Hepatocyte (in vitro differentiated cells): ENCODE measurements at regions not wholly inside any gene's neighbourhood (a gene's known extent, or its start where the extent isn't known, plus 50 kb on each side); places are given as distances from the start of the nearest gene placed in this dataset.

Experiments used
- EZH2phosphoT487 ChIP-seq: fragments of 200-600 bp; sonication (generic); IDR thresholded peaks from one replicate; pipeline ENCODE4 v1.6.1; 2018; ENCODE audit warnings: antibody characterized with exemption, mild to moderate bottlenecking, low read depth, moderate library complexity; ENCODE audit not compliant: unreplicated experiment, severe bottlenecking
- TF ChIP-seq, protein P1 (sequence below): fragments of 200-600 bp; sonication (generic); IDR thresholded peaks from 2 replicates; pipeline ENCODE4 v1.5.1; 2016; ENCODE audit warnings: antibody characterized with exemption, mild to moderate bottlenecking; ENCODE audit not compliant: poor library complexity

DNA sequence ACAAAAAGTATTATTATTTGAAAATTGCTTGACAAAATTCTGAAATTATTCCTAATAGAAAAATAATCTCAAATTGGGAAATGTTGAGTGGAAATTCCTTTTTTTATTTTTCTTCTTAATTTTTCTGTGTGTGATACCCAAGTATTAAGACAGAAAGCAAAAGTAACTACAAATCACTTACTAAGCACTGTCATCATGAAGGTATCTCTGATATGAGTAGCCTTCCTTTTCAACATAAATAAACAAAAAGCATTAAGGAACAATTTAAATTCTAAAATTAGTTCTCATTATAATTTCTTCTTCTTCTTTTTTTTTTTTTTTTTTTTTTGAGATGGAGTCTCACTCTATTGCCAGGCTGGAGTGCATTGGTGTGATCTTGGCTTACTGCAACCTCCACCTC lies 174.2 kb upstream of the RBMS1 start:
- TF ChIP-seq, protein P1, sequence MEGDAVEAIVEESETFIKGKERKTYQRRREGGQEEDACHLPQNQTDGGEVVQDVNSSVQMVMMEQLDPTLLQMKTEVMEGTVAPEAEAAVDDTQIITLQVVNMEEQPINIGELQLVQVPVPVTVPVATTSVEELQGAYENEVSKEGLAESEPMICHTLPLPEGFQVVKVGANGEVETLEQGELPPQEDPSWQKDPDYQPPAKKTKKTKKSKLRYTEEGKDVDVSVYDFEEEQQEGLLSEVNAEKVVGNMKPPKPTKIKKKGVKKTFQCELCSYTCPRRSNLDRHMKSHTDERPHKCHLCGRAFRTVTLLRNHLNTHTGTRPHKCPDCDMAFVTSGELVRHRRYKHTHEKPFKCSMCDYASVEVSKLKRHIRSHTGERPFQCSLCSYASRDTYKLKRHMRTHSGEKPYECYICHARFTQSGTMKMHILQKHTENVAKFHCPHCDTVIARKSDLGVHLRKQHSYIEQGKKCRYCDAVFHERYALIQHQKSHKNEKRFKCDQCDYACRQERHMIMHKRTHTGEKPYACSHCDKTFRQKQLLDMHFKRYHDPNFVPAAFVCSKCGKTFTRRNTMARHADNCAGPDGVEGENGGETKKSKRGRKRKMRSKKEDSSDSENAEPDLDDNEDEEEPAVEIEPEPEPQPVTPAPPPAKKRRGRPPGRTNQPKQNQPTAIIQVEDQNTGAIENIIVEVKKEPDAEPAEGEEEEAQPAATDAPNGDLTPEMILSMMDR, result no peak
- TF ChIP-seq EZH2phosphoT487, result no peak
